ENCODE measurements at regions not wholly inside any gene's neighbourhood (a gene's known extent, or its start where the extent isn't known, plus 50 kb on each side); places are given as distances from the start of the nearest gene placed in this dataset.
"Not testable (repeated sequence)": the region's sequence is repeated elsewhere in the genome, so short reads cannot be mapped to it uniquely, and the experiment has no call there.

DNA sequence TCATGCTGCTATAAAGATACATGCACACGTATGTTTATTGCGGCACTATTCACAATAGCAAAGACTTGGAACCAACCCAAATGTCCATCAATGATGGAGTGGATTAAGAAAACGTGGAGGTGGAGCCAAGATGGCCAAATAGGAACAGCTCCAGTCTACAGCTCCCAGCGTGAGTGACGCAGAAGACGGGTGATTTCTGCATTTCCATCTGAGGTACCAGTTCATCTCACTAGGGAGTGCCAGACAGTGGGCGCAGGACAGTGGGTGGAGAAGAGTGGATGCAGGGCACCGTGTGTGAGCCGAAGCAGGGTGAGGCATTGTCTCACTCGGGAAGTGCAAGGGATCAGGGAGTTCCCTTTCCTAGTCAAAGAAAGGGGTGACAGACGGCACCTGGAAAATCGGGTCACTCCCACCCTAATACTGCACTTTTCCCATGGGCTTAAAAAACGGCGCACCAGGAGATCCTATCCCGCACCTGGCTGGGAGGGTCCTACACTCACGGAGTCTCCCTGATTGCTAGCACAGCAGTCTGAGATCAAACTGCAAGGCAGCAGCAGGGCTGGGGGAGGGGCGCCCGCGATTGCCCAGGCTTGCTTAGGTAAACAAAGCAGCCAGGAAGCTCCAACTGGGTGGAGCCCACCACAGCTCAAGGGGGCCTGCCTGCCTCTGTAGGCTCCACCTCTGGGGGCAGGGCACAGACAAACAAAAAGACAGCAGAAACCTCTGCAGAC lies 435.5 kb upstream of the PIK3R1 start:
- not testable (repeated sequence) for H3K9me3 ChIP-seq (ENCODE audit: control insufficient read depth in 2 of 2, insufficient read depth in 1 of 2, low read length in 1 of 2); H3K4me3 ChIP-seq (ENCODE audit: low read length in 2 of 2); H3K36me3 ChIP-seq (ENCODE audit: control insufficient read depth in 2 of 2, insufficient read depth in 2 of 2, low read length in 1 of 2); H3K4me1 ChIP-seq (ENCODE audit: control insufficient read depth in 2 of 2, insufficient read depth in 2 of 2, low read length in 2 of 2); H3K27me3 ChIP-seq (ENCODE audit: control insufficient read depth in 2 of 2, insufficient read depth in 1 of 2, low read length in 1 of 2); H3K27ac ChIP-seq (ENCODE audit: low read depth in 1 of 2, low read length in 1 of 2)
- peak in 1 of 9 donors; percentile 18 for DNase-seq (ENCODE audit: low read depth in 6 of 9, low spot score in 9 of 9)
- 96% methylated on average over 19 of the region's 19 CpGs for WGBS

DNA sequence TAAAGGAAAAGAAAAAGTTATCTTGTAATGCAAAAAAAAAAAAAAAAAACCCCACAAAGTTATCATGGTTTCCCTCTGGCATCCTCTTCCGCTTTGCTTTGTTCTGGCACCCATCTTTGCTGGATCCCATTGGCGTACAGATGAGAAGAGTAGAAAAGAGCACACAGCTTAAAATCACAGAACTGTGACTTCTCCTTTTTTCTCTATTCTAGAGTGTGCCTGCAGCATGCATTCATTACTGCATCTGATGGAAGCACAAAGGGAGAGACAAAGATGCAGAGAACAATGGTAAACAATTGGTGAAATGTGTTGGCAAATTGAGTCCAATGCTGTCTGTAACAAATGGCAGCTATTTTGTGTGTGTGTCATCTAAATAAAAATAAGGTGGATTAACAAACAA lies 440.8 kb upstream of the PIK3R1 start:
- 95% methylated on average over 2 of the region's 2 CpGs for WGBS
- Histone ChIP-seq H3K4me3 (ENCODE audit: low read length in 2 of 2) (no peak overlapping the region), H3K9me3 (ENCODE audit: control insufficient read depth in 2 of 2, insufficient read depth in 1 of 2, low read length in 1 of 2) (no peaks in the 10 kb centered on the region), H3K36me3 (ENCODE audit: control insufficient read depth in 2 of 2, insufficient read depth in 2 of 2, low read length in 1 of 2) (no peaks in the 10 kb centered on the region), H3K4me1 (ENCODE audit: control insufficient read depth in 2 of 2, insufficient read depth in 2 of 2, low read length in 2 of 2) (peaks cover 0 to 5% of the 10 kb centered on the region in 2 donors), H3K27me3 (ENCODE audit: control insufficient read depth in 2 of 2, insufficient read depth in 1 of 2, low read length in 1 of 2) (no peaks in the 10 kb centered on the region), H3K27ac (ENCODE audit: low read depth in 1 of 2, low read length in 1 of 2) (no peak overlapping the region)
- no peak for DNase-seq (ENCODE audit: low read depth in 6 of 9, low spot score in 9 of 9)

DNA sequence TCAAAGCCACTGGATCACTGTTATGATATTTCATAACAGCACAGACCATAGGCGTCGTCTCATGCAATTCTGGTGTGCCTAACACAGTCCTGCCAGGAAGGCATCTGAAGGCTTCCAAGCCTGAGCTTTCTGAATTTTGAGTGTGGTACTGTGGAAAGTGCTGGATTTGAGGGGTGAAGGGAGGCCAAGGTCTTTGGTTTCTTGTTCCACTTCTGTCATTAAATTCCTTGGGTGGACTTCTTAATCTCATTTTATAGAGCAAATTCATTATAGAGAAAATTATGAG lies 441.3 kb upstream of the PIK3R1 start:
- no peaks in the 10 kb centered on the region for H3K27me3 ChIP-seq (ENCODE audit: control insufficient read depth in 2 of 2, insufficient read depth in 1 of 2, low read length in 1 of 2)
- H3K4me3 ChIP-seq (ENCODE audit: low read length in 2 of 2) = no peak overlapping the region
- no peak for DNase-seq (ENCODE audit: low read depth in 6 of 9, low spot score in 9 of 9)
- H3K36me3 ChIP-seq (ENCODE audit: control insufficient read depth in 2 of 2, insufficient read depth in 2 of 2, low read length in 1 of 2) = no peaks in the 10 kb centered on the region
- no peak overlapping the region for H3K27ac ChIP-seq (ENCODE audit: low read depth in 1 of 2, low read length in 1 of 2)
- H3K4me1 ChIP-seq (ENCODE audit: control insufficient read depth in 2 of 2, insufficient read depth in 2 of 2, low read length in 2 of 2) = peaks cover 0 to 5% of the 10 kb centered on the region in 2 donors
- no peaks in the 10 kb centered on the region for H3K9me3 ChIP-seq (ENCODE audit: control insufficient read depth in 2 of 2, insufficient read depth in 1 of 2, low read length in 1 of 2)
- 94% methylated on average over 2 of the region's 2 CpGs for WGBS

DNA sequence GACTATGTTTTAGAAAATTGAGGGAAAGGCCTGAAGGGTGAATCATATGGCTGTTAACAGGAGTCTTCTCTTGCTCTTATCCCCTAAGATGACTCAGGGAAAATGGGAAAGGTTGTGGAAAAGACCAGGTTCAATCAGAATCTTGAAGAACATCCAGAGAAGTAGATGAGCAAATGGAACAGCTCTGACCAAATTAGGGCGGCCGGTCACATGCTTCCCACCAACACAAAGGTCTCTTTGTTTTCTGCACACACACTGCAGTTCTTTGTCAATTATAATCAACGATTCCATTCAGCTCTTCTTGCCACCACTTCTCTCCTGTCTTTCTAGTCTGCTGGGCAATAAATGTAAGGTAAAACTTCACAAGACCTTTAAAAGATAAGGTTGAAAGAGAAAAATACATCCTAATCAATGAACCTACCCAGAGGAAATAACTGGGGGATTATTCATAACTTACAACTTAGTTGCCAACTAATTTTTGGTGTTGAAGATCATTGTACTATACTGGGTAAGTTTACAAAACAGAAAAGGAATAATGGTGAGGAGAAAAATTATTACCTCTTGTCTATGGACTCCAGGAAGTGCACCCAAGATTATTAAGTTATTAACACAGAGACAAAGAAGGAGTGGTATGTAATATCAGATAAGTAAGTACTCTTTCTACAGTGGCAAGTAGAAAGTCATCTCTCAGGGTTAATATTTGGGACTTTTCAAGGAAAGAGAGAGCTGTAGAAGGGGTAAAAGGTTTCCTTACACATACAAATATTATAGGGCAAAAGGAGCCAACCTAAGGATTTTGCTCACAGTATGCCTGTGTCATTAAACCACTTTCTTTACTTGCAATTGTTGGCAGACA lies 441.9 kb upstream of the PIK3R1 start:
- Histone ChIP-seq H3K36me3 (ENCODE audit: control insufficient read depth in 2 of 2, insufficient read depth in 2 of 2, low read length in 1 of 2) (no peaks in the 10 kb centered on the region), H3K4me1 (ENCODE audit: control insufficient read depth in 2 of 2, insufficient read depth in 2 of 2, low read length in 2 of 2) (peaks cover 0 to 5% of the 10 kb centered on the region in 2 donors), H3K4me3 (ENCODE audit: low read length in 2 of 2) (no peak overlapping the region), H3K9me3 (ENCODE audit: control insufficient read depth in 2 of 2, insufficient read depth in 1 of 2, low read length in 1 of 2) (no peaks in the 10 kb centered on the region), H3K27me3 (ENCODE audit: control insufficient read depth in 2 of 2, insufficient read depth in 1 of 2, low read length in 1 of 2) (no peaks in the 10 kb centered on the region), H3K27ac (ENCODE audit: low read depth in 1 of 2, low read length in 1 of 2) (no peak overlapping the region)
- WGBS = 97% methylated on average over 3 of the region's 3 CpGs
- no peak for DNase-seq (ENCODE audit: low read depth in 6 of 9, low spot score in 9 of 9)

DNA sequence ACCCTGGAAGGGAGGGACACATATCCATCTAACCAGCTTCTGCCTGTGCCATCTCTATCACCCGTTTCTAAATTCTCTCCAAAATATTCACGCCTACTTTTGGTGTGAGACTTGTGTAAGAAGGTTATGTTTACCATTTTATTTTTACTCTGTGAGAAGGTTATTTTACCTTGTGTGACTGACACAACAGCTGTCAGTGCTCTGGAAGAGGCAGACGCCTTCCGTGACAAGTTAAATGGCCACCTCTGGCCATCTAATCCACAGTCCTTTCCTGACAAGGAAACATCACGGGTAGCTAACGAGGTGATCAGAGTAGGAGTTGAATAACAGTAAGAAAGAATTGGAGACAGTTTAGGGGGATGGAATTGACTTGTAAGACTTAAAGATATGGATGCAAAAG lies 443.8 kb upstream of the PIK3R1 start:
- no peak overlapping the region for H3K4me3 ChIP-seq (ENCODE audit: low read length in 2 of 2)
- no peaks in the 10 kb centered on the region for H3K27me3 ChIP-seq (ENCODE audit: control insufficient read depth in 2 of 2, insufficient read depth in 1 of 2, low read length in 1 of 2)
- no peaks in the 10 kb centered on the region for H3K9me3 ChIP-seq (ENCODE audit: control insufficient read depth in 2 of 2, insufficient read depth in 1 of 2, low read length in 1 of 2)
- no peak overlapping the region for H3K27ac ChIP-seq (ENCODE audit: low read depth in 1 of 2, low read length in 1 of 2)
- no peaks in the 10 kb centered on the region for H3K36me3 ChIP-seq (ENCODE audit: control insufficient read depth in 2 of 2, insufficient read depth in 2 of 2, low read length in 1 of 2)
- DNase-seq (ENCODE audit: low read depth in 6 of 9, low spot score in 9 of 9) = no peak
- H3K4me1 ChIP-seq (ENCODE audit: control insufficient read depth in 2 of 2, insufficient read depth in 2 of 2, low read length in 2 of 2) = peaks cover 0 to 5% of the 10 kb centered on the region in 2 donors
- 97% methylated on average over 6 of the region's 6 CpGs for WGBS

DNA sequence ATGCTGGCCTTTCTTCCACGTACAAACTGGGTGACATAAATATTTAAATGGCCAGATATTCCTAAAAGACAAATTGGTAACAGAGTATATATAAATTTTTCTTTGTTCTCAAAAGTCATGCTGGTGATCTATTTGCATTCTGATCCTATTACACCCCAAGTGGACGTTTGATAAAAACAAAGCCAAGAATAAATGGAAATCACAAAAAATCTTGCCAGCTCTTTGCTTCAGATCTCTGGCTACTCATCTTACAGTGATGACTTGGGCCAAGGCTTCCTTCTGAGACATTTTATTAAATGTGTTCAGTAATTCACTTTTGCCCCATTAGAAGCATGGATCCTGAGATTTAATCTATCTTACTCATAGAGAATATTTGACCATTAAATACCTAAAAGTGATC lies 444.3 kb upstream of the PIK3R1 start:
- no peak for DNase-seq (ENCODE audit: low read depth in 6 of 9, low spot score in 9 of 9)
- no peaks in the 10 kb centered on the region for H3K27me3 ChIP-seq (ENCODE audit: control insufficient read depth in 2 of 2, insufficient read depth in 1 of 2, low read length in 1 of 2)
- no peaks in the 10 kb centered on the region for H3K36me3 ChIP-seq (ENCODE audit: control insufficient read depth in 2 of 2, insufficient read depth in 2 of 2, low read length in 1 of 2)
- no peaks in the 10 kb centered on the region for H3K9me3 ChIP-seq (ENCODE audit: control insufficient read depth in 2 of 2, insufficient read depth in 1 of 2, low read length in 1 of 2)
- WGBS = 85% methylated on average over 2 of the region's 2 CpGs
- H3K4me1 ChIP-seq (ENCODE audit: control insufficient read depth in 2 of 2, insufficient read depth in 2 of 2, low read length in 2 of 2) = peaks cover 0 to 5% of the 10 kb centered on the region in 2 donors
- H3K4me3 ChIP-seq (ENCODE audit: low read length in 2 of 2) = no peak overlapping the region
- H3K27ac ChIP-seq (ENCODE audit: low read depth in 1 of 2, low read length in 1 of 2) = peak overlapping the region in 1 of 2 donors; percentile 33

DNA sequence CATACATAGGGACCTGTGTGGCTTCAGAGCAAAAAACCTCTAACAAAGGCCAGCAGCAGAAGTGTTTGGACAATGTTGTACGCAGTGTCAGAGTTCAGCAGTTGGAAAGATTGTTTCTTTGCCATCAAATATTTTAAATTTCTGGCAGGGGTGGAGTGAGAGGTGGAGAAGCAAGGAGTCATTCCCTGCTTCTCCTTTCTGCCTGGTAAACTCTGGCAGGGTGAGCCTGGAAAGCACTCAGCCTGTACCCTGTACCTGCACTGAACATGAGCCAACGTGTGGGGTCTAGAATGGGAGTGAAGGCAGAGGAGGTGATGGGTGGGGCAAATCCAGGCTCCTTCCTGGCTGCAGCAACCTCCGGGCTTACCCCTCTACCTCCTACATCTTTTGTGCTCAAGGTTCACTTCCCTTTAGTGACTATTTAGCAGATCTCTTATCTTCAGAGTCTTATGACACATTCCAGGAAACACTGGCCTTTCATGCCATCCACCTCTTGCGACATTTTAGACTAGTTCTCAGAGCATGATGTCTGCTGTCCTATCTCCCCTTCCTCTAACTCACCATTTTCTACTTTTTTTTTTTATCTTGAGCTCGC lies 445.0 kb upstream of the PIK3R1 start:
- DNase-seq (ENCODE audit: low read depth in 6 of 9, low spot score in 9 of 9) = peak in 1 of 9 donors; percentile 17
- peaks cover 0 to 5% of the 10 kb centered on the region in 2 donors for H3K4me1 ChIP-seq (ENCODE audit: control insufficient read depth in 2 of 2, insufficient read depth in 2 of 2, low read length in 2 of 2)
- H3K27me3 ChIP-seq (ENCODE audit: control insufficient read depth in 2 of 2, insufficient read depth in 1 of 2, low read length in 1 of 2) = no peaks in the 10 kb centered on the region
- 69% methylated on average over 5 of the region's 5 CpGs for WGBS
- H3K4me3 ChIP-seq (ENCODE audit: low read length in 2 of 2) = no peak overlapping the region
- H3K36me3 ChIP-seq (ENCODE audit: control insufficient read depth in 2 of 2, insufficient read depth in 2 of 2, low read length in 1 of 2) = no peaks in the 10 kb centered on the region
- peak overlapping the region in 1 of 2 donors; percentile 26 for H3K27ac ChIP-seq (ENCODE audit: low read depth in 1 of 2, low read length in 1 of 2)
- no peaks in the 10 kb centered on the region for H3K9me3 ChIP-seq (ENCODE audit: control insufficient read depth in 2 of 2, insufficient read depth in 1 of 2, low read length in 1 of 2)

DNA sequence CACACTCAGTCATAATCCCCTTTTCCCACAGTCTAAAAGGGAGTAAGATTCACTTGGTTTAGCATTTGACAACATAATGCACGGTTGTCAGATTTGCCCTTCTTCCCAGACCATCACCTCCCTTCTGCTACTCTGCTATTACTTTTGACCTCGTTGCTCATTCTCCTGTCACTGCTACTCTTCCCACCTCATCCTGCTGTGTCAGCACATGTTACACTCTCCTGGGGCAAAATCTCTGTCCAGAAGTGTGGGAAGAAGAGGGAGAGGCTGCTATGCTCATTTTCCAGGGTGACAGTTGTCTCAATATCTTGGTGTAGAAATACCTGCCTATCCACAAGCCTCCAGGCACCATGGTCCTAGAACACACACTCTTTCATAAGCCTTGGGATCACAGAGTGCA lies 449.9 kb upstream of the PIK3R1 start:
- Histone ChIP-seq H3K27me3 (ENCODE audit: control insufficient read depth in 2 of 2, insufficient read depth in 1 of 2, low read length in 1 of 2) (no peaks in the 10 kb centered on the region), H3K4me1 (ENCODE audit: control insufficient read depth in 2 of 2, insufficient read depth in 2 of 2, low read length in 2 of 2) (peaks cover 0 to 4% of the 10 kb centered on the region in 2 donors), H3K4me3 (ENCODE audit: low read length in 2 of 2) (no peak overlapping the region), H3K9me3 (ENCODE audit: control insufficient read depth in 2 of 2, insufficient read depth in 1 of 2, low read length in 1 of 2) (no peaks in the 10 kb centered on the region), H3K36me3 (ENCODE audit: control insufficient read depth in 2 of 2, insufficient read depth in 2 of 2, low read length in 1 of 2) (no peaks in the 10 kb centered on the region), H3K27ac (ENCODE audit: low read depth in 1 of 2, low read length in 1 of 2) (no peak overlapping the region)
- no peak for DNase-seq (ENCODE audit: low read depth in 6 of 9, low spot score in 9 of 9)
- 93% methylated on average over 2 of the region's 2 CpGs for WGBS

DNA sequence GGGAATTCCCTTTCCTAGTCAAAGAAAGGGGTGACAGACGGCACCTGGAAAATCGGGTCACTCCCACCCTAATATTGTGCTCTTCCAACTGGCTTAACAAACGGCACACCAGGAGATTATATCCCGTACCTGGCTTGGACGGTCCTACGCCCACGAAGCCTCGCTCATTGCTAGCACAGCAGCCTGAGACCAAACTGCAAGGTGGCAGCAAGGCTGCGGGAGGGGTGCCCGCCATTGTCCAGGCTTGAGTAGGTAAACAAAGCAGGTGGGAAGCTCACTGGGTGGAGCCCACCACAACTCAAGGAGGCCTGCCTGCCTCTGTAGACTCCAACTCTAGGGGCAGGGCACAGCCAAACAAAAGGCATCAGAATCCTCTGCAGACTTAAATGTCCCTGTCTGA lies 457.8 kb upstream of the PIK3R1 start:
- WGBS = 94% methylated on average over 10 of the region's 10 CpGs
- H3K4me1 ChIP-seq (ENCODE audit: control insufficient read depth in 2 of 2, insufficient read depth in 2 of 2, low read length in 2 of 2); DNase-seq (ENCODE audit: low read depth in 6 of 9, low spot score in 9 of 9); H3K9me3 ChIP-seq (ENCODE audit: control insufficient read depth in 2 of 2, insufficient read depth in 1 of 2, low read length in 1 of 2); H3K27ac ChIP-seq (ENCODE audit: low read depth in 1 of 2, low read length in 1 of 2); H3K27me3 ChIP-seq (ENCODE audit: control insufficient read depth in 2 of 2, insufficient read depth in 1 of 2, low read length in 1 of 2); H3K36me3 ChIP-seq (ENCODE audit: control insufficient read depth in 2 of 2, insufficient read depth in 2 of 2, low read length in 1 of 2); H3K4me3 ChIP-seq (ENCODE audit: low read length in 2 of 2): not testable (repeated sequence)

Data from thymus (tissue), 11 donors.